ENCODE measurements at regions not wholly inside any gene's neighbourhood (a gene's known extent, or its start where the extent isn't known, plus 50 kb on each side); places are given as distances from the start of the nearest gene placed in this dataset.
A peak's percentile ranks its signal among the peaks of the same experiment; 100 is the strongest.
"Not testable (repeated sequence)": the region's sequence is repeated elsewhere in the genome, so short reads cannot be mapped to it uniquely, and the experiment has no call there.

DNA sequence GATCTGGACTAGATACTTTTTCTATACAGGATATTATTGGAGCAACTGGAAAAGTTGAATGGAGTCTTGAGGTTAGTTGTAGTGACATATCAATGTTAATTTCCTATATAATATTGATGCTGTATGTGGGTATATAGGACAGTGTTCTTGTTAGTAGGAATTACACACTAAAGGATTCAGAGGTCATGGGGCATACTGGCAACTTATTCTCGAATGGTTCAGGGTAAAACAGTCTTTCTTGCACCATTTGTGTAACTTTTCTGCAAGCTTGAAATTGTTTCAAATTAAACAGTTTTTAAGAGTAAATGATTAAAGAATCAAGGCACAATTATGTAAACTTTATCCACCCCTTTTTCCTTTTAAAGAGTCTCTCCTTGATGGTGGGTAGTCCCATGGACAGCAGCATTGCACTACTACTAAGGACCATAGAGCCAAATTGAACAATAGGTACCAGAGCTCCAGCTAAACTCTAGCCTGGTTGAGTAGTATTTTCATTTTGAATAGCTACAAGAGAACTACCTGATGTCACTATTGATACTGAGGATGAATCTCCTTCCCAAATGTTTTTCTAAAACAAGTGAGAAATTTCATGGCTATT lies 70.1 kb downstream of the DMP1 start:
- no peak overlapping the region for H2AFZ ChIP-seq (ENCODE audit: low read length)
- TF ChIP-seq, protein P1, sequence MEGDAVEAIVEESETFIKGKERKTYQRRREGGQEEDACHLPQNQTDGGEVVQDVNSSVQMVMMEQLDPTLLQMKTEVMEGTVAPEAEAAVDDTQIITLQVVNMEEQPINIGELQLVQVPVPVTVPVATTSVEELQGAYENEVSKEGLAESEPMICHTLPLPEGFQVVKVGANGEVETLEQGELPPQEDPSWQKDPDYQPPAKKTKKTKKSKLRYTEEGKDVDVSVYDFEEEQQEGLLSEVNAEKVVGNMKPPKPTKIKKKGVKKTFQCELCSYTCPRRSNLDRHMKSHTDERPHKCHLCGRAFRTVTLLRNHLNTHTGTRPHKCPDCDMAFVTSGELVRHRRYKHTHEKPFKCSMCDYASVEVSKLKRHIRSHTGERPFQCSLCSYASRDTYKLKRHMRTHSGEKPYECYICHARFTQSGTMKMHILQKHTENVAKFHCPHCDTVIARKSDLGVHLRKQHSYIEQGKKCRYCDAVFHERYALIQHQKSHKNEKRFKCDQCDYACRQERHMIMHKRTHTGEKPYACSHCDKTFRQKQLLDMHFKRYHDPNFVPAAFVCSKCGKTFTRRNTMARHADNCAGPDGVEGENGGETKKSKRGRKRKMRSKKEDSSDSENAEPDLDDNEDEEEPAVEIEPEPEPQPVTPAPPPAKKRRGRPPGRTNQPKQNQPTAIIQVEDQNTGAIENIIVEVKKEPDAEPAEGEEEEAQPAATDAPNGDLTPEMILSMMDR (IDR thresholded peaks at IDR 0.05; ENCODE audit: extremely low read depth, low read depth, low read length): no peak
- peaks cover 11% of the 10 kb centered on the region for H3K4me1 ChIP-seq (ENCODE audit: insufficient read depth, low read length)
- no peaks in the 10 kb centered on the region for H4K20me1 ChIP-seq (ENCODE audit: insufficient read depth, low read length)
- no peak overlapping the region for H3K4me2 ChIP-seq (ENCODE audit: insufficient read depth, low read length)
- H3K4me3 ChIP-seq (ENCODE audit: insufficient read depth, low read length): no peak overlapping the region
- H3K9me3 ChIP-seq (ENCODE audit: low read depth, low read length): no peaks in the 10 kb centered on the region
- H3K27ac ChIP-seq (ENCODE audit: low read depth, low read length): no peak overlapping the region
- H3K27me3 ChIP-seq (ENCODE audit: insufficient read depth, low read length): peaks cover 2% of the 10 kb centered on the region
- H3K79me2 ChIP-seq (ENCODE audit: insufficient read depth, low read length): no peaks in the 10 kb centered on the region
- H3K36me3 ChIP-seq (ENCODE audit: insufficient read depth, low read length): no peaks in the 10 kb centered on the region
- no peak for DNase-seq (ENCODE audit: insufficient read length, low spot score, missing footprints)

DNA sequence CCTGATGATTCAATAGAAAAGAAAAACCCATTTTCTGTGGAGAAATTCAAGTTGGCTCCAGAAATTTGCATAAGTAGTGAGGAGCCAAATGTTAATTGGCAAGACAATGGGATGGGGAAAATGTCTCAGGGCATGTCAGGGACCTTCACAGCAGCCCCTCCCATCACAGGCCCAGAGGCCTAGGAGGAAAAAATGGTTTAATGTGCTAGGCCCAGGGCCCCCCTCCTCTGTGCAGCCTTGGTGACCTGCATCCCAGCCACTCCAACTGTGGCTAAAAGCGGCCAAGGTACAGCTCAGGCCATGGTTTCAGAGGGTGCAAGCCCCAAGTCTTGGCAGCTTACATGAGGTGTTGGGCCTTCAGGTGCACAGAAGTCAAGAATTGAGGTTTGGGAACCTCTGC lies 74.1 kb upstream of the IBSP start:
- not testable (repeated sequence) for H3K4me3 ChIP-seq (ENCODE audit: insufficient read depth, low read length); H4K20me1 ChIP-seq (ENCODE audit: insufficient read depth, low read length); H3K9me3 ChIP-seq (ENCODE audit: low read depth, low read length); H3K4me1 ChIP-seq (ENCODE audit: insufficient read depth, low read length); DNase-seq (ENCODE audit: insufficient read length, low spot score, missing footprints); H3K27ac ChIP-seq (ENCODE audit: low read depth, low read length); H3K79me2 ChIP-seq (ENCODE audit: insufficient read depth, low read length); H3K27me3 ChIP-seq (ENCODE audit: insufficient read depth, low read length); H3K36me3 ChIP-seq (ENCODE audit: insufficient read depth, low read length); H3K4me2 ChIP-seq (ENCODE audit: insufficient read depth, low read length); H2AFZ ChIP-seq (ENCODE audit: low read length)

DNA sequence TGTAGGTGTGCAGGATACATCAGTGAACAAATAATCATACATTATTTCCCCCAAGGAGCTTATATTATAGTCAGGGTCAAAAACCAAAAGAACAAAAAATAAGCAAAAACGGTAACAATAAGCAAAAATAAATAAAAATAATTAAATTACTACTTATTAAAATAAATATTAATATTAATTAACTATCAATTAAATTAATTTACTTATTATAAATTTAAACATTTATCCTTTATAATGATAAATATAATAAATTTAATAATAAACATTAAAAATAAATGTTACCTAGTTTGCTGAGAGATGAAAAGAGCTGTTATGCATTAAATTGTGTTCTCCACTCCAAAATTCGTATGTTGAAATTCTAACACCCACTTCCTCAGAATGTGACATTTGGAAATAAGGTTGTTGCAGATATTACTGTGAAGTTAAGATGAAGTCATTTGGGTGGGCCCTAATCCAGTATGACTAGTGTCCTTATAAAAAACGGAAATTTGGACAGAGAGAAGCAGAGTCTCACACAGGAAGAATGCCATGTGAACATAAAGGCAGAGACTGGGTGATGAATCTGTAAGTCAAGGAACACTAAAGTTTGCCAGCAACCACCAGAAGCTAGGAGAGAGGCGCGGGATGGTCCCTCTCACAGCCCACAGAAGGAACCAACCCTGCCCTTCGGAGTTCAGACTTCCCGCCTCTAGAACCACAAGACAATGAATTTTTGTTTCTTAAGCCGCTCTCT lies 67.2 kb upstream of the IBSP start:
- no peaks in the 10 kb centered on the region for H3K27me3 ChIP-seq (ENCODE audit: insufficient read depth, low read length)
- peak overlapping the region; percentile 43 for H3K27ac ChIP-seq (ENCODE audit: low read depth, low read length)
- no peaks in the 10 kb centered on the region for H4K20me1 ChIP-seq (ENCODE audit: insufficient read depth, low read length)
- no peaks in the 10 kb centered on the region for H3K79me2 ChIP-seq (ENCODE audit: insufficient read depth, low read length)
- peak overlapping the region; percentile 19 for H3K4me2 ChIP-seq (ENCODE audit: insufficient read depth, low read length)
- no peaks in the 10 kb centered on the region for H3K36me3 ChIP-seq (ENCODE audit: insufficient read depth, low read length)
- DNase-seq (ENCODE audit: insufficient read length, low spot score, missing footprints): peak; percentile 37
- TF ChIP-seq, protein P1 (IDR thresholded peaks at IDR 0.05; ENCODE audit: extremely low read depth, low read depth, low read length): no peak
- H2AFZ ChIP-seq (ENCODE audit: low read length): peak overlapping the region; percentile 29
- H3K4me3 ChIP-seq (ENCODE audit: insufficient read depth, low read length): no peak overlapping the region
- H3K4me1 ChIP-seq (ENCODE audit: insufficient read depth, low read length): peaks cover 3% of the 10 kb centered on the region
- no peaks in the 10 kb centered on the region for H3K9me3 ChIP-seq (ENCODE audit: low read depth, low read length)

DNA sequence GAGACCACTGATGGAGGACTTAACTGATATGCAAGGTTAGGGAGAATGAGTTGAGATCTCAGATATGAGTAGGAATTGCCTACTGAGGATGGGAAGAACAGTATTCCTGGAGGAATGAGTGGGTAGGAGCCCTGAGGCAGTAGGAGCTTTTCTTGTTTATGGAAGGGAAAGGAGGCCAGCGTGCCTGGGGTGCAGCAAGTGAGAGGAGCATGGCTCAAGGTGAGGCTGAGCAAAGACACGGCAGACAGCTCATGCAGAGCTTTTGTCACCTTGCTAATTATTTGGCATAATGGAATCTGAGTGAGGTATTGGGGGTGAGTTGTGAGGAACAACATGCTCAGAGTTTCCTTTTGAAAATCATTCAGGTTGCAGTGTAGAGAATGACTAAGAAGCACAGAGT lies 65.3 kb upstream of the IBSP start:
- H4K20me1 ChIP-seq (ENCODE audit: insufficient read depth, low read length): no peaks in the 10 kb centered on the region
- no peaks in the 10 kb centered on the region for H3K27me3 ChIP-seq (ENCODE audit: insufficient read depth, low read length)
- no peak overlapping the region for H3K27ac ChIP-seq (ENCODE audit: low read depth, low read length)
- H3K4me2 ChIP-seq (ENCODE audit: insufficient read depth, low read length): no peak overlapping the region
- TF ChIP-seq, protein P1 (IDR thresholded peaks at IDR 0.05; ENCODE audit: extremely low read depth, low read depth, low read length): no peak
- peaks cover 3% of the 10 kb centered on the region for H3K4me1 ChIP-seq (ENCODE audit: insufficient read depth, low read length)
- no peaks in the 10 kb centered on the region for H3K9me3 ChIP-seq (ENCODE audit: low read depth, low read length)
- H3K79me2 ChIP-seq (ENCODE audit: insufficient read depth, low read length): no peaks in the 10 kb centered on the region
- H3K36me3 ChIP-seq (ENCODE audit: insufficient read depth, low read length): no peaks in the 10 kb centered on the region
- no peak overlapping the region for H2AFZ ChIP-seq (ENCODE audit: low read length)
- H3K4me3 ChIP-seq (ENCODE audit: insufficient read depth, low read length): no peak overlapping the region
- no peak for DNase-seq (ENCODE audit: insufficient read length, low spot score, missing footprints)

Measured in osteoblast (primary cell).